ENCODE measurements at regions not wholly inside any gene's neighbourhood (a gene's known extent, or its start where the extent isn't known, plus 50 kb on each side); places are given as distances from the start of the nearest gene placed in this dataset.
A peak's percentile ranks its signal among the peaks of the same experiment; 100 is the strongest.

DNA sequence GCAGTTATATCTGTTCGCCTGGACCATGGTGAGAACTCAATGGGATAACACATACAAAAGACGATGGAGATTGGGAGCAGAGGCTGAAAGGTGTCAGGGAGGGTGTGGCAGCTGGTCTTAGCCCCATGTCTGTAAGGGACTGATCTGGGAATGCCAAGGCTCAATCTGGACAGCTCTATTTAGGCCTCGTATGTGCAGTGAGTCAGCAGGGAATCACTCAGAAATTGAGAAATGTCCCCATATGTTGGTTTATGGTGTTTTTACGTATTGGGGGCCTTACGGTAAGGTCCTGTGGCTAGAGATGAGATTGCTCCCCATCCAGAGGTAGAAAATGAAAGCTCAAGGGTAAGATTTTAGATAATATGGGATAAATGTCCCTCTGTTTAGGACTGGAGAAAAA is 71.4 kb upstream of the TTC29 start (continued):
- TF ChIP-seq, protein P1, sequence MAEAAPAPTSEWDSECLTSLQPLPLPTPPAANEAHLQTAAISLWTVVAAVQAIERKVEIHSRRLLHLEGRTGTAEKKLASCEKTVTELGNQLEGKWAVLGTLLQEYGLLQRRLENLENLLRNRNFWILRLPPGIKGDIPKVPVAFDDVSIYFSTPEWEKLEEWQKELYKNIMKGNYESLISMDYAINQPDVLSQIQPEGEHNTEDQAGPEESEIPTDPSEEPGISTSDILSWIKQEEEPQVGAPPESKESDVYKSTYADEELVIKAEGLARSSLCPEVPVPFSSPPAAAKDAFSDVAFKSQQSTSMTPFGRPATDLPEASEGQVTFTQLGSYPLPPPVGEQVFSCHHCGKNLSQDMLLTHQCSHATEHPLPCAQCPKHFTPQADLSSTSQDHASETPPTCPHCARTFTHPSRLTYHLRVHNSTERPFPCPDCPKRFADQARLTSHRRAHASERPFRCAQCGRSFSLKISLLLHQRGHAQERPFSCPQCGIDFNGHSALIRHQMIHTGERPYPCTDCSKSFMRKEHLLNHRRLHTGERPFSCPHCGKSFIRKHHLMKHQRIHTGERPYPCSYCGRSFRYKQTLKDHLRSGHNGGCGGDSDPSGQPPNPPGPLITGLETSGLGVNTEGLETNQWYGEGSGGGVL (tag by site-specific recombination; IDR thresholded peaks at IDR 0.05), result no peak
- no peak for TF ChIP-seq IKZF3 (tag by site-specific recombination; IDR thresholded peaks at IDR 0.05)
- TF ChIP-seq ZNF211 (tag by site-specific recombination; IDR thresholded peaks at IDR 0.05; ENCODE audit: low read depth), result no peak
- TF ChIP-seq ZEB2 (tag by site-specific recombination; IDR thresholded peaks at IDR 0.05), result no peak
- TF ChIP-seq ZNF433 (tag by site-specific recombination; IDR thresholded peaks at IDR 0.05; ENCODE audit: low read depth), result no peak
- TF ChIP-seq PRDM1 (tag by site-specific recombination; IDR thresholded peaks at IDR 0.05), result no peak
- TF ChIP-seq ZNF394 (tag by site-specific recombination; IDR thresholded peaks at IDR 0.05; ENCODE audit: borderline replicate concordance), result no peak
- no peak for TF ChIP-seq ZNF670 (tag by site-specific recombination; IDR thresholded peaks at IDR 0.05; ENCODE audit: low read depth)

DNA sequence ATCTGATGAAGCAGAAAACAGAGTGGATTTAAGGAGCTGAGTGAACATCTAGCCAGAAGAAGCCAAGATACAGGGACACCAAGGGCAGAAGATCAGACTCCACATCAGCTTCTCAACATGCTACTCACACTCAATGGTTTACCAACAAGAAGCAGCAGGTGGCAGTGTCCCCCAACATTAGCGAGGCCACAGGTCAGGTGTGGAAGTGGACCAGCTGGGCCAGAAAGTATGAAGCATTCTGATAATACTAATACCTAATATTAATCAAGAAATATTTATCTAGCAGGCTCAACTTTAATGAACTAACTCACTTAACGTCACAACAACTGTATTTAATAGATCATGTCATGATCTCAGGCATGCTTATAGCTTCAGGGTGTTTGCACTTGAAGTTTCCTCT is 73.4 kb upstream of the TTC29 start:
- Histone ChIP-seq H3K4me3 (ENCODE audit: low read depth, low read length) (no peak overlapping the region), H3K27ac (ENCODE audit: extremely low read depth, low read depth, low read length) (no peak overlapping the region), H3K36me3 (ENCODE audit: control insufficient read depth in 2 of 2, insufficient read depth in 1 of 2, low read length in 2 of 2) (no peaks in the 10 kb centered on the region), H3K9me3 (ENCODE audit: control insufficient read depth, insufficient read depth, low read depth, low read length) (no peaks in the 10 kb centered on the region), H3K4me1 (ENCODE audit: control insufficient read depth, insufficient read depth, low read length) (no peaks in the 10 kb centered on the region)
- TF ChIP-seq, protein P2, sequence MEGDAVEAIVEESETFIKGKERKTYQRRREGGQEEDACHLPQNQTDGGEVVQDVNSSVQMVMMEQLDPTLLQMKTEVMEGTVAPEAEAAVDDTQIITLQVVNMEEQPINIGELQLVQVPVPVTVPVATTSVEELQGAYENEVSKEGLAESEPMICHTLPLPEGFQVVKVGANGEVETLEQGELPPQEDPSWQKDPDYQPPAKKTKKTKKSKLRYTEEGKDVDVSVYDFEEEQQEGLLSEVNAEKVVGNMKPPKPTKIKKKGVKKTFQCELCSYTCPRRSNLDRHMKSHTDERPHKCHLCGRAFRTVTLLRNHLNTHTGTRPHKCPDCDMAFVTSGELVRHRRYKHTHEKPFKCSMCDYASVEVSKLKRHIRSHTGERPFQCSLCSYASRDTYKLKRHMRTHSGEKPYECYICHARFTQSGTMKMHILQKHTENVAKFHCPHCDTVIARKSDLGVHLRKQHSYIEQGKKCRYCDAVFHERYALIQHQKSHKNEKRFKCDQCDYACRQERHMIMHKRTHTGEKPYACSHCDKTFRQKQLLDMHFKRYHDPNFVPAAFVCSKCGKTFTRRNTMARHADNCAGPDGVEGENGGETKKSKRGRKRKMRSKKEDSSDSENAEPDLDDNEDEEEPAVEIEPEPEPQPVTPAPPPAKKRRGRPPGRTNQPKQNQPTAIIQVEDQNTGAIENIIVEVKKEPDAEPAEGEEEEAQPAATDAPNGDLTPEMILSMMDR (tag by site-specific recombination; IDR thresholded peaks at IDR 0.05), result peak; percentile 18; the same call in 1 of the 2 replicates
- TF ChIP-seq GFI1B (tag by site-specific recombination; IDR thresholded peaks at IDR 0.05) (no peak), ZNF768 (tag by site-specific recombination; IDR thresholded peaks at IDR 0.05) (no peak), ZNF146 (tag by site-specific recombination; IDR thresholded peaks at IDR 0.05) (no peak), ZFP3 (tag by site-specific recombination; IDR thresholded peaks at IDR 0.05; ENCODE audit: low read depth) (no peak), ZNF654 (tag by site-specific recombination; IDR thresholded peaks at IDR 0.05; ENCODE audit: low read depth) (peak; percentile 70), ZNF510 (tag by site-specific recombination; IDR thresholded peaks at IDR 0.05; ENCODE audit: insufficient replicate concordance) (no peak), ZNF341 (tag by site-specific recombination; IDR thresholded peaks at IDR 0.05; ENCODE audit: low read depth) (no peak), ZBTB1 (tag by site-specific recombination; IDR thresholded peaks at IDR 0.05) (no peak)
- TF ChIP-seq, protein P3, sequence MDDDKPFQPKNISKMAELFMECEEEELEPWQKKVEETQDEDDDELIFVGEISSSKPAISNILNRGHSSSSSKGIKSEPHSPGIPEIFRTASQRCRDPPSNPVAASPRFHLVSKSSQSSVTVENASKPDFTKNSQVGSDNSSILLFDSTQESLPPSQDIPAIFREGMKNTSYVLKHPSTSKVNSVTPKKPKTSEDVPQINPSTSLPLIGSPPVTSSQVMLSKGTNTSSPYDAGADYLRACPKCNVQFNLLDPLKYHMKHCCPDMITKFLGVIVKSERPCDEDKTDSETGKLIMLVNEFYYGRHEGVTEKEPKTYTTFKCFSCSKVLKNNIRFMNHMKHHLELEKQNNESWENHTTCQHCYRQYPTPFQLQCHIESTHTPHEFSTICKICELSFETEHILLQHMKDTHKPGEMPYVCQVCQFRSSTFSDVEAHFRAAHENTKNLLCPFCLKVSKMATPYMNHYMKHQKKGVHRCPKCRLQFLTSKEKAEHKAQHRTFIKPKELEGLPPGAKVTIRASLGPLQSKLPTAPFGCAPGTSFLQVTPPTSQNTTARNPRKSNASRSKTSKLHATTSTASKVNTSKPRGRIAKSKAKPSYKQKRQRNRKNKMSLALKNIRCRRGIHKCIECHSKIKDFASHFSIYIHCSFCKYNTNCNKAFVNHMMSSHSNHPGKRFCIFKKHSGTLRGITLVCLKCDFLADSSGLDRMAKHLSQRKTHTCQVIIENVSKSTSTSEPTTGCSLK (tag by site-specific recombination; IDR thresholded peaks at IDR 0.05), result no peak
- TF ChIP-seq, protein P4, sequence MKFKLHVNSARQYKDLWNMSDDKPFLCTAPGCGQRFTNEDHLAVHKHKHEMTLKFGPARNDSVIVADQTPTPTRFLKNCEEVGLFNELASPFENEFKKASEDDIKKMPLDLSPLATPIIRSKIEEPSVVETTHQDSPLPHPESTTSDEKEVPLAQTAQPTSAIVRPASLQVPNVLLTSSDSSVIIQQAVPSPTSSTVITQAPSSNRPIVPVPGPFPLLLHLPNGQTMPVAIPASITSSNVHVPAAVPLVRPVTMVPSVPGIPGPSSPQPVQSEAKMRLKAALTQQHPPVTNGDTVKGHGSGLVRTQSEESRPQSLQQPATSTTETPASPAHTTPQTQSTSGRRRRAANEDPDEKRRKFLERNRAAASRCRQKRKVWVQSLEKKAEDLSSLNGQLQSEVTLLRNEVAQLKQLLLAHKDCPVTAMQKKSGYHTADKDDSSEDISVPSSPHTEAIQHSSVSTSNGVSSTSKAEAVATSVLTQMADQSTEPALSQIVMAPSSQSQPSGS (tag by site-specific recombination; IDR thresholded peaks at IDR 0.05; ENCODE audit: low read depth), result no peak
- ChIA-PET CTCF (interaction anchor here (0.5 to 1.8 kb wide), 17 partner anchors 10 to 878 kb away, joined by 3 to 26 read pairs (median 3); no protein-coding TSS in a partner anchor), POLR2A (interaction anchor here (0.8 kb wide), 1 partner anchor 78 kb away, joined by 4 read pairs; no protein-coding TSS in a partner anchor)

Measured in HEK293 (cell line).